ENCODE measurements at regions not wholly inside any gene's neighbourhood (a gene's known extent, or its start where the extent isn't known, plus 50 kb on each side); places are given as distances from the start of the nearest gene placed in this dataset.

GRCh38 chr2:52135235-52135634 is 1103.3 kb upstream of the NRXN1 start (continued):
- TF ChIP-seq ETS1 (IDR thresholded peaks at IDR 0.05) (no peak), CREB1 (CRISPR knock-in tag; IDR thresholded peaks at IDR 0.05; ENCODE audit: low read depth) (no peak)

- ATAC-seq (no peak), DNase-seq (ENCODE audit: low spot score) (no peak)
- no peaks in the 10 kb centered on the region for H3F3A ChIP-seq (replicated peaks; ENCODE audit: low read depth)
- H4K20me1 ChIP-seq (replicated peaks; ENCODE audit: insufficient read depth): no peaks in the 10 kb centered on the region
- Mint-ChIP-seq H3K27ac (0 out of 2 replicates have a peak overlapping the region, but pooled peaks have one; percentile 48), H3K4me3 (no peak overlapping the region), H3K4me1 (peaks cover 15% of the 10 kb centered on the region), H3K9me3 (peaks cover 22% of the 10 kb centered on the region), H3K36me3 (ENCODE audit: low read depth) (peaks cover 12% of the 10 kb centered on the region; the same call in 2 of the 3 replicates), H3K27me3 (ENCODE audit: insufficient read depth, low read depth, poor library complexity) (peaks cover 2% of the 10 kb centered on the region)
- no peaks in the 10 kb centered on the region for H3K79me2 ChIP-seq (replicated peaks; ENCODE audit: insufficient read depth)
- 0 out of 2 replicates have a peak, but pooled peaks cover 2% of the 10 kb centered on the region for H3K9me2 ChIP-seq (ENCODE audit: insufficient read depth)
- no peaks in the 10 kb centered on the region for H3K36me3 ChIP-seq (ENCODE audit: insufficient read depth)
- no peak overlapping the region for H3K27ac ChIP-seq (ENCODE audit: low read depth)
- peaks cover 8% of the 10 kb centered on the region; the same call in 1 of the 2 replicates for H3K4me1 ChIP-seq (ENCODE audit: insufficient read depth)
- H3K27me3 ChIP-seq (ENCODE audit: insufficient read depth): no peaks in the 10 kb centered on the region
- no peak overlapping the region for H3K4me3 ChIP-seq
- peak overlapping the region; percentile 34; the same call in 1 of the 2 replicates for H2AFZ ChIP-seq
- no peak overlapping the region for H3K4me2 ChIP-seq
- TF ChIP-seq ZNF331 (CRISPR knock-in tag; IDR thresholded peaks at IDR 0.05; ENCODE audit: low read depth): no peak
- TF ChIP-seq NANOG (IDR thresholded peaks at IDR 0.05; ENCODE audit: borderline replicate concordance): no peak
- no peak for TF ChIP-seq JUNB (IDR thresholded peaks at IDR 0.05; ENCODE audit: unreplicated experiment)
- TF ChIP-seq EZH2phosphoT487 (IDR thresholded peaks at IDR 0.05; ENCODE audit: unreplicated experiment): no peak
- no peak for TF ChIP-seq ZNF462 (CRISPR knock-in tag; IDR thresholded peaks at IDR 0.05)
- no peak for TF ChIP-seq POLR2AphosphoS5 (IDR thresholded peaks at IDR 0.05; ENCODE audit: low read depth)
- TF ChIP-seq, protein P1, sequence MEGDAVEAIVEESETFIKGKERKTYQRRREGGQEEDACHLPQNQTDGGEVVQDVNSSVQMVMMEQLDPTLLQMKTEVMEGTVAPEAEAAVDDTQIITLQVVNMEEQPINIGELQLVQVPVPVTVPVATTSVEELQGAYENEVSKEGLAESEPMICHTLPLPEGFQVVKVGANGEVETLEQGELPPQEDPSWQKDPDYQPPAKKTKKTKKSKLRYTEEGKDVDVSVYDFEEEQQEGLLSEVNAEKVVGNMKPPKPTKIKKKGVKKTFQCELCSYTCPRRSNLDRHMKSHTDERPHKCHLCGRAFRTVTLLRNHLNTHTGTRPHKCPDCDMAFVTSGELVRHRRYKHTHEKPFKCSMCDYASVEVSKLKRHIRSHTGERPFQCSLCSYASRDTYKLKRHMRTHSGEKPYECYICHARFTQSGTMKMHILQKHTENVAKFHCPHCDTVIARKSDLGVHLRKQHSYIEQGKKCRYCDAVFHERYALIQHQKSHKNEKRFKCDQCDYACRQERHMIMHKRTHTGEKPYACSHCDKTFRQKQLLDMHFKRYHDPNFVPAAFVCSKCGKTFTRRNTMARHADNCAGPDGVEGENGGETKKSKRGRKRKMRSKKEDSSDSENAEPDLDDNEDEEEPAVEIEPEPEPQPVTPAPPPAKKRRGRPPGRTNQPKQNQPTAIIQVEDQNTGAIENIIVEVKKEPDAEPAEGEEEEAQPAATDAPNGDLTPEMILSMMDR (conservative IDR thresholded peaks at IDR 0.05; ENCODE audit: low read depth in 2 of 2): no peak
- TF ChIP-seq CREB1 (CRISPR knock-in tag; IDR thresholded peaks at IDR 0.05; ENCODE audit: low read depth): no peak
- TF ChIP-seq STAT1 (IDR thresholded peaks at IDR 0.05; ENCODE audit: unreplicated experiment): no peak
- TF ChIP-seq EZH2 (IDR thresholded peaks at IDR 0.05; ENCODE audit: low read depth, unreplicated experiment): no peak
- TF ChIP-seq ETS1 (IDR thresholded peaks at IDR 0.05): no peak
Measured at GRCh38 chr2:52128081-52128480, 1096.1 kb upstream of the NRXN1 start.

Data from GM23338 (cell line).